GM18502 (cell line): ENCODE measurements at regions not wholly inside any gene's neighbourhood (a gene's known extent, or its start where the extent isn't known, plus 50 kb on each side); places are given as distances from the start of the nearest gene placed in this dataset.
A peak's percentile ranks its signal among the peaks of the same experiment; 100 is the strongest.
"Not testable (repeated sequence)": the region's sequence is repeated elsewhere in the genome, so short reads cannot be mapped to it uniquely, and the experiment has no call there.

Experiments used
- ATAC-seq: cut with Tn5 transposase; IDR thresholded peaks from one replicate; pipeline ENCODE4 v1.9.1; 2021; ENCODE audit warnings: mild to moderate bottlenecking; ENCODE audit not compliant: unreplicated experiment, poor library complexity

DNA sequence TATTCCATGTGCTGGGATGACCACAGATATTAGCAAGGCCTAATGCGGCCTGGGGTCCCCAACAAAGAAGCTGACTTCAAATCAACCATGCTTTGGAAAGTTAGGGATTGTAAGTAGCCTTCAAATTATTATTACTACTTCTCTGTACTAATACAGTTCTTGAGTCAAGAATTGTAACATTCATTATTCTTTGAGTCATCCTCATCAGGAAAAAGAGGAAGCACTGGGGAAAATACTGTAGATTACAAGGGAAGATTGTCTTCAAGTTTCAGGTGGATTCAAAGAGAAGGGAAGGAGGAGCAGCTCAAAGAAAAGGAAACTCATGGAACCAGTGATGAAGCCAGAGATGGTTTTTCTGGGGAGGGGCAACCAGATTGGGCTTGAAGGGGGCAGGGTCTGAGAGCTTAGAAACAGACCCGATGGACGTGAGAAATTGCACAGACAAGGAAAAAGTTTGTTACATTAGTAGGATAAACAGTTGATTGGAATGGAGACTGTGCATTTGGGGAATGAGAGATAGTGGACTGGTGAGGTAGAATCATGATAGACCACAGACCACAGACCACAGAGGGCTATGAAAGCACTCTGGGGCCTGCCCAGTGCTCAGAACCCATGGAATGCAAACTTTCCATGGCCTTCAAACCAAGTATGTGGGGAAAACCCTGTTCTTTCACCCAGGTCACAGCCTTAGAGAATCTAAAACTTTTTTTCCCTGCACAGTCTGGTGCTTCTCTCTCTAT lies 209.9 kb downstream of the ZNF365 start:
- peak; percentile 52 for ATAC-seq

DNA sequence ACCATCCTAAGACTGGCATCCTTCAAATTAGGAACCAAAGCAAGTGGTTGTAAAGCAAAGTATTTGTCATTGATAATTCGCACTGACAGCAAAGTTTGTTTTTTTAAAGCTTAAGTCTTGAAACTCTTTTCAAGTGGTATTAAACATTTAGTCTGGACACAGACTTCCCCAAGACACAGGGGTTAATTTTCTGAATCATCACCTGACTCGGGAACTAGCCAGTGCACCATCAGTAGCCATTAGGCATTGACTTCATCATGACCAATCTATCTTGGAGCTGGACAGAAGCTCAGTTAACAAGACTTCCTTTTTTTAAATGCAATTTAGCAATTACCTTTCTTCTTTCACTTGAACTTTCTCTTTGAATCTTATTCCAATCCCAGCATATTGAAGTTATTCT lies 210.6 kb downstream of the ZNF365 start:
- no peak for ATAC-seq

DNA sequence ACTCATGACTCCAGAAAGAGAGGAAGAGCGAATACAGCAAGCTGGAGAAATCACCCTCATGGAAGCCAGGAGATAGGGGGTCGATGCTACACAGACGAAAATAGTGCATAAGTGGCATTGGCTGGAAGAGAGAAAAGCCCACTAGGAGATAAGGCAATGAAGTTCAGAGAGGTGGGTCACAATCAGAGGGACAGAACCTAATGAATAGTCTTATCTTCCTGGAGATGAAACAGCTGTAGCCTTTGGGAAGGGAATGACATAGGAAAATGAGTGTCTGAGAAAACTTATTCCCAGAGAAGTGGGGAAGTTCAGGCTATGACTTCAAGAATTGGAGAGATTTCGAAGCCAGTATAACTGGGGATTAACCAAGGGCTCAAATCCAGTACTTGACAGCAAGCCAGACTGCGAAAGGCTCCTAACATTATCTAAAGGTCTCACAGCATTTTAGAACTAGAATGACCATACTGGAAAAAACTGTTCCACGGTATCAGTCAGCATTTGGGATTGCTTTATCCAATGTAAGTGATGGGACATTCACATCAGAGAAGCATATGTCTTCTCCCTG lies 211.1 kb downstream of the ZNF365 start:
- no peak for ATAC-seq

DNA sequence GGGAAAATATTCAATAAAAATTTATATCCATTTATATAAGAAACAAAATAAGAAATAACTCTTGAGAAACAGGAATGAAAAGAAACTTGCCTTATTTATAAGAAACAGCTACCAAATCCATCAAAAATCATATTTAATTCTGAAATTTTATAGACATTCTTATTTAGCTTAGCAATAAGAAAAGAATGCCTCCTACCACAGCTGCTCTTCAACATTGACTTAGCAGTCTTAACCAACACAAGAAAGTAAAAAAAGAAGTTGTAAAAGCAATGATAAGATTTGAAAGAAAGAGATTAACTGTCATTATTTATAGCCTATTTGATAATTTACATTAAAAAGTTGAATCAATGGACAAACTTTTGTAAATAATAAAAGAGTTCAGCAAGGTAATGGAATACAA lies 212.8 kb downstream of the ZNF365 start:
- no peak for ATAC-seq

DNA sequence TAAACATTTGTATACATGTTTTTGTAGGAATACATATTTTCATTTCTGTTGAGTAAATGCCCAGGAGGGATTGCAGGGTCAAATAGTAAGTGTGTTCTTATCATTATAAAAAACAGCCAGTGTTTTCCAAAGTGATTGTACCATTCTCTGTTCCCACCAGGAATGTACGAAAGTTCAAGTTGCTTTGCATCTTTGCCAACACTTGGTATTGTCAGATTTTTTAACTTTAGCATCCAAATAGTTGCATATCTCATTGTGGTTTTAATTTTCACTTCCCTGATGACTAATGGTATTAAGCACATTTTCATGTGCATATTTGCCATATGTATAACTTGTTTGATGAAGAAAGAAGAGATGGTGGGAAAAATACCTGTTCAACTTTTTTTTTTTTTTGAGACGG lies 213.9 kb downstream of the ZNF365 start:
- no peak for ATAC-seq

DNA sequence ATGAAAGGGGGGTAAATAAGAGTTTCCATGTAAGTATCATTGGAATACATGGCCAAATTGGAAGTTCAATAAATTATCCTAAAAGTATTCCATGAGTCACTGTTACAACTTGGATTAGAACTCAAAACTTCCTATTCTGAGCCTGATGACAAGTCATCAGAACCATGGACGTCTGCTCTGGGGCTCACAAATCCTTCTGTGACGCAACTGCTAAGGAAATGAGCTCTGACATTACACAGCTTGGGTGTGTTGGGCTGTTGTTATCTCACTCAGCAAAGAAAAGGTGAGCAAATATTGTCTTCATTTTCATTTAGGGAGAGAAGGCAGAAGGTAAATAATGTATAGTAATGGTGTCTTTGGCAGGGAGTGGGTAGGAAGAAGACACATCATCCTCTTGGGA lies 214.8 kb upstream of the ADO start:
- ATAC-seq = no peak

DNA sequence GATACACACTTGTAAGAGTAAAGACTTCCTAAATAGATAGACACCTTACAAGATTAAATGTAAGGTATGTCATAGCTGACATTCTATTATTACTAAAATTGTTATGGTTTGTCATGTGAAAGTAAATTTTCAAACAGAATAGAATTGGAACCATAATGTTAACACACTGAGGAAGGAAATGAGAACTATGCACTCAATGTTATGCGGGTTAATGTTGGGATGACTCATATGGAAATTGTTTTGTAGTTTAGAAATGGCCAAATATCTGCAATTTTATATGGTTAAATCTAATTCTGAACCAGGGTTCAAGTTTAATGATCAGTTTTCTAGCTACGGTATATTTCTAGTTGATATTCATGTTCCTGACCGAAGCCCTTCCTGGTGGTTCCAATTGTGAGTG lies 214.2 kb upstream of the ADO start:
- ATAC-seq = no peak

DNA sequence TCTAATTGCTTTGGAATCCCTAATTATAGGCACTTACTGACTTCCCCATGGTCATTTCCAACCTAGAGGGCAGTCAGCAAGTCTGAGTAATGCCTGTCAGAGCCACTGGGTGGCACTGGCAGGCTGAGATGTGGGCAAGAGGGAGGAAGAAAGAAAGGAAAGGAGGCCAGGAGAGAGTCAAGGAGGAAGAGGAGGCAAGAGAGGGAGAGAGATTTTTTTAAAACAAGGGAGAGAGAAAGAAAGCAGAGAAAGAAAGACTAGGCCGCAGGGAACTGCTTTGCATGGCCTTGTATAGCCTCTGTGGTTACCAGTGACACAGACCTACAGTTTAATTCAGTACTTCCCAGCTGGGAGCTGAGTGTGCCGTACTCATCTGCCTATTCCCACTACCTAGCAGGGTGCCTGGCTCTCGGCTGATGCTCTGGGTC lies 210.4 kb upstream of the ADO start:
- ATAC-seq = peak; percentile 74

DNA sequence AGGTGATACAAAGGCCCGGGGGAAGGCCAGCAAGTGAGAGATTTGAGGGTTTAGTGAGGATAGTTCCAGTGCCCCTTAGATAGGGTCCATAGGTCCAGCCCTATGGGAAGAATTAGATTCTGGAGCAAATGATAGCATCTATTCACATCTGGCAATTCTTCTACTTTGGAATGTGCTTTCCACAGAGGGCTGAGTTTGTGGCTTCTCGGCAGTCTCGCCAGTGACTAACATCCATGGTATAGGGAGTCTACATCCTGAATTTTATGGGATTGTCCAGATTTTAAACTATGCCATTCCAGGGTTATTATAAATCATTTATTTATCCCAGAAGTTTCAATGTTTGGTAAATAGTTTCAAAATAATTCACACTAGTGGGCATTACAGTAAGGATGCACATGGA lies 207.3 kb upstream of the ADO start:
- no peak for ATAC-seq

DNA sequence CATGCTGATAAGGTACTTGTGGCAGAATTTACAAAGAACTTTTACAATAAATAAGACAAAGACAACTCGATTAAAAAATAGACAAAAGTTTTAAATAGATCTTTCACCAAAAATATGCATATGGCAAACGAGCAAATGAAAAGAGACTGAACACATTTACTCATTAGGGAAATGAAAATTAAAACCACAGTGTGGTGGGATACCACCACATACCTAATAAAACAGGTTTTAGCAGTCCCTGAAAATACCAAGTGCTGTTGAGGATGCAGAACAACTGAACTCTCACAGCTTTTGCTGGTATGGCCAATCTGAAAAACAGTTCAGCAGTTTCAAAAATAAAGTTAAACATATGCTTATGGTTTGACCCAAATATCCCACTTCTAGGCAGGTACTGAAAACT lies 205.4 kb upstream of the ADO start:
- ATAC-seq = no peak

DNA sequence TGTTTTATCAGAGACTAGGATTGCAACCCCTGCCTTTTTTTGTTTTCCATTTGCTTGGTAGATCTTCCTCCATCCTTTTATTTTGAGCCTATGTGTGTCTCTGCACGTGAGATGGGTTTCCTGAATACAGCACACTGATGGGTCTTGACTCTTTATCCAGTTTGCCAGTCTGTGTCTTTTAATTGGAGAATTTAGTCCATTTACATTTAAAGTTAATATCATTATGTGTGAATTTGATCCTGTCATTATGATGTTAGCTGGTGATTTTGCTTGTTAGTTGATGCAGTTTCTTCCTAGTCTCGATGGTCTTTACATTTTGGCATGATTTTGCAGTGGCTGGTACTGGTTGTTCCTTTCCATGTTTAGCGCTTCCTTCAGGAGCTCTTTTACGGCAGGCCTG lies 198.0 kb upstream of the ADO start:
- ATAC-seq = not testable (repeated sequence)

DNA sequence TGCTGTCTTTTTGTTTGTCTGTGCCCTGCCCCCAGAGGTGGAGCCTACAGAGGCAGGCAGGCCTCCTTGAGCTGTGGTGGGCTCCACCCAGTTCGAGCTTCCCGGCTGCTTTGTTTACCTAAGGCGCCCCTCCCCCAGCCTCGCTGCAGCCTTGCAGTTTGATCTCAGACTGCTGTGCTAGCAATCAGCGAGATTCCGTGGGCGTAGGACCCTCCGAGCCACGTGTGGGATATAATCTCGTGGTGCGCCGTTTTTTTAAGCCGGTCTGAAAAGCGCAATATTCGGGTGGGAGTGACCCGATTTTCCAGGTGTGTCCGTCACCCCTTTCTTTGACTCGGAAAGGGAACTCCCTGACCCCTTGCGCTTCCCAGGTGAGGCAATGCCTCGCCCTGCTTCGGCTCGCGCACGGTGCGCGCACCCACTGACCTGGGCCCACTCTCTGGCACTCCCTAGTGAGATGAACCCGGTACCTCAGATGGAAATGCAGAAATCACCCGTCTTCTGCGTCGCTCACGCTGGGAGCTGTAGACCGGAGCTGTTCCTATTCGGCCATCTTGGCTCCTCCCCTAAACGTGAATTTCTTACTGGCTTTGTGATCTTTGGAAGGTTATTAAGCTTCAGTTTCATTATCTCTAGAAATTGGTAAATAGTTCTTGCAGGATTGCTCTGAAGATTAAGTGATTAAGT lies 196.2 kb upstream of the ADO start:
- ATAC-seq = not testable (repeated sequence)

DNA sequence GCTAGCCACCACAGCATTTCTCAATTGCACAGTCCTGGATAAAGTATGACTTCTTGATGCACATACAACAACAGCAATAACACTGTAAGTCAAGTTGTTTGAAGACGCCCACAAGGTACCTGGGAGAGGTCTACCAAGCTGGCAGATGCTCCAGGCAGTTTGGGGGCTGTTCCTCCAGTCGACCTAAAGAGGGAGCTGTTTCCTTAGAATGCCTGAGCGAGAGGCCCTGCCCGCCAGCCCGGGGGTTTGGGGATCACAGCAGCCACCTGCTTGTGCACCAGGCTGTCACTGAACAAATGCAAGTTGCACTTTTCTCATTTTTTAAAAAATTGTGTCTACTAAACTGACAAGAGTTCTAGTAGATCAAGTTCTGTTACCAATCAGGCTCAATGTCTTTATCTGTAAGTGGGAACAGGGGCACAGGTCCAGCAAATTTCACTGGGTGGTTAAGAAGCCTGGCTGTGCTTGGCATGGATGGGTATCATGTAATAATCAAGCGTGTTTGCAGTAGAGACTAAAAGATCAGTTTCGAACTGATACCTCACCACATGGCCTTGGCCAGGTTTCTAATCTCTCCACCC lies 193.8 kb upstream of the ADO start:
- ATAC-seq = peak; percentile 76

DNA sequence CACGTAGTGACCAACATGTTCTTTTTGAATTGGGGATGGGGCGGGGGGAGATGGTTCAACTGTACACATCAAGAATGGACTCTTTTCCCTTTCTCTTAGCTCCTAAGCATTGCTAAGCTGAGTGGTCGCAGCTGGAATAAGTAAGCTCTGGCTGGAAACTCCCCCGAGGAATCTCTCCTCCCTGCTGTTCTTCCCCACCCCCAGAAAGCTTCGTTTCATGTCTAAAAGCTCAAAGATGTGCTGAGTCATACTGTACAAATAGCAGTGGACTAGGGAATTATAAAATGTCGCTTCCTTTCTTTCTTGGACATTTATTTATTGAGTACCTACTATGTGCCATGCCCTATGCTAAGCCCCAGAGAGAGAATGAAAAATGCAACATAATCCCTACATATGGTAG lies 191.1 kb upstream of the ADO start:
- no peak for ATAC-seq

DNA sequence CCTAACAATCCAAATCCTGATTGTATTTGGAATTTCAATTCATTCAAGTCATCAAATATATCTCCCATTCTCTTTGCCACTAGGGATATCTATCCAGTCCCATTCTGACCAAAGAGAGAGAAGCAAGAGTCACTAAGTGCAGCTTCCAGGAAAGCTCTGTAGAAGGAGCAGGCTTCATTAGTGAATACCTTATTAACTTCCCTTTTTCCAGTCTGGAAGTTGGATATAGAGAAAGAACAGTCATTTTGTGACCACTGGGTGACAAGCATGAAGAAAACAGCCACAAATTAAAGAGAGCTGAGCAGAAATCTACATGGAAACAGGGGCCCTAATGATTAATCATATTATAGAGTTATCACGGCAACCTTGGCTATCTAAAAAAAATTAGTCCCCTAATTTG lies 190.7 kb upstream of the ADO start:
- no peak for ATAC-seq

DNA sequence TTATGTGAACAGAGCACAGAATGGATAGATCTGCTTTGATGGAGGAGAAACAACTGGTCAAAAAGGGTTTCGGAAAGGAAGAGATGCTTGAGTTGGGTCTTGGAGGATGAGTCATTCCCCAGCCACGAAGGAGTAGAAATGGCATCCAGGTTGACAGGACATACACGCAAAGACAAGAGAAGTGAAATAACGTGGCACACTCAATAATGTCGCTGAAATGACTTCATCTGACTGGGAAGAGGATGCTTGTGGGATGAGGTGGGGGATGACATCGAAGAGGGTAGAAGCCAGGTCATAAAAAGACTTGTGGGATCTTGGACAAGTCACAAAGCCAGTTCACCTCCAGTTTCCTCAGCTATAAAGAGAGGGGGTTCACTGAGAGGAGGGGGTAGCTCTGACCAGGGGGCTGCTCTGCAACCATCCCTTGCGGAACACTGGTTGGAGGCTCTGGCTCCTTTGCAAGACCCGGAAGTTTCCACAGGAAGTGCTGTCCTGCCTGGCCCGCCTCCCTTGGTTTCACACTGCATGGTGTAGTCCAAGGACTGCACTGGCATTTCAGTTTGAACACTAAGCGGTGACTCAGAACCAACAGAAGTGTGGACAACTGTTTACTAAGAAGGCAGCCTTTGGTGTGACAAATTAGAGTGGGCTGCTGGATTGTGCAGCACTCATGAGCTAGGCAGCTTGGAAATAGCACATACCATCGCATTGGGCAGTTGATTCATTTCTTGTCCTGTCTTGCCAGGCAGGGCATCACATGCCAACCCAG lies 189.9 kb upstream of the ADO start:
- peak; percentile 61 for ATAC-seq

DNA sequence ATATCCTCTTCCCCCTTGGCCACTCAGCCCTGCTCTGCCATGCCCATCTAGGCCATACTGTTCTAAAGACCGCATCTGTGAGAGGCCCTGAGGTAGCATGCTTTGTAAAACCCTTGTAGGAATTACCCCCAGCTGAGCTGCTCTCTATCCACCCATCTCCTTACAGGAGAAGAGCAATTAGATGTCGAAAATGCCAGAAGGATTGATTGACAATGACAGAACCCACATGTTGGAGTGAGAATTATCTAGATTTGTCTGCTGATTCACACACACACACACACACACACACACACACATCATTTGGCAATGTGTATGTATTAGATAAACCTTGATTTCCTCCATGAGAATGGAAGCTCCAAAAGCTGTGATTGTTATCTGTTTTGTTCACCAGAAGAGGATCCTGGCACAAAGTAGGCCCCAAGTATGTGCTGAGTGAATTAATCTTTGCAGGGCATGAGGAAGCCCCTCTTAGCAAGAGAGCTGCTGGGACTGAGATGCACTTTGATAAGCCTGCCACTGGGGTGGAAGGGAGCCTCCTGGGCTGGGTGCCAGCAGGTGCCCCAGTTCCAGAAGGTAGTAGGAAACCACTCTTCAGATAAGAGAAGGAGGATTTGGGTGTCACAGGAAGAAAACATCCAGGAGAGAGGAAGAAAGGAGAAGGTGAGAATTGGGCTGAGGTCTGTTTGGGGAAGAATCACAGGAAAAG lies 187.5 kb upstream of the ADO start:
- no peak for ATAC-seq

DNA sequence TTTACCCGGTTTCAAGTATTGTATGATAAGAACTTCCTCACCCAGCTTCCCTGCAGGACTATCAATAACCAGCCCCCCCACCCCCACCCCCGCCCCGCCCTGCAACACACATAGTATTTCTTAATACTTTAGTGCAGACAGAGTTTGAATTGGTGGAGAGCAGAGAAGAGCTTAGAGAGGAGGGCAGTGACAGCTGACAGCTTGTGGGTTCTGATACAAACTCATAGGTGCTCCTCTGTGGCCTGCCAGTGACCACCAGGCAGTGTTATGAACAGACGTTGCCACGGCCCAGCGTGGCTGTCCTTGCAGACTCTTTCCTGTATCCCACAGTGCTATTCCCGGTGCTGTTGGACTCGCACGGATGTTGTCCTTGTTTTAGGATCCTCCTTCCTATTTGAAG lies 186.9 kb upstream of the ADO start:
- ATAC-seq = no peak

DNA sequence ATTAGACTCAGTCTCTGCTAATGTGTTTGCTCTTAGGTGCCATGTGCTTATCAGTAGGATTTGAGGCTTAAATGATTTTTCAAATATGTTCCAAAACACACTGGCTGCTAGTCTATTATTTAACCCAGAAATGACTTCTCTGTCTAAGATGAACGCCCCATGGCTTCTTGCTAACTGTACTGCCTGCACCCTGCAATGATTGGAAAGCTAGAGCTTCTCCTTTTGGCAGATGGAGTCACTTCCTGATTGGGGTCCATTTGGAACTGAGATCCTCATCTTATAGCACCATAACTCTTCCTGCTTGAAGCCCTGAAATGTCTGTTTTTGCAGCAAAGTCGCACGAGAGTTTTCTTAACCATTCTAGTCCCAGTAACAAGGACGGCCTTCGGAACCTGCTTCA lies 186.5 kb upstream of the ADO start:
- ATAC-seq = no peak
